Mammary epithelial cell (primary cell): ENCODE measurements at regions not wholly inside any gene's neighbourhood (a gene's known extent, or its start where the extent isn't known, plus 50 kb on each side); places are given as distances from the start of the nearest gene placed in this dataset.

Experiments used
- EZH2 ChIP-seq: IDR thresholded peaks from 2 replicates; pipeline ENCODE4 v1.6.1; 2012; ENCODE audit warnings: low read length, inconsistent platforms, borderline replicate concordance
- TF ChIP-seq, protein P1 (sequence below), 2 donors: IDR thresholded peaks in 1 of 2; conservative IDR thresholded peaks in 1 of 2; 2 replicates each; pipeline ENCODE4 v1.5.1; 2011 to 2012; ENCODE audit warnings: inconsistent platforms in 2 of 2, low read length in 2 of 2, mild to moderate bottlenecking in 2 of 2, control low read depth in 1 of 2, low read depth in 1 of 2; ENCODE audit not compliant: insufficient read depth in 1 of 2; ENCODE audit errors: extremely low read depth in 1 of 2

DNA sequence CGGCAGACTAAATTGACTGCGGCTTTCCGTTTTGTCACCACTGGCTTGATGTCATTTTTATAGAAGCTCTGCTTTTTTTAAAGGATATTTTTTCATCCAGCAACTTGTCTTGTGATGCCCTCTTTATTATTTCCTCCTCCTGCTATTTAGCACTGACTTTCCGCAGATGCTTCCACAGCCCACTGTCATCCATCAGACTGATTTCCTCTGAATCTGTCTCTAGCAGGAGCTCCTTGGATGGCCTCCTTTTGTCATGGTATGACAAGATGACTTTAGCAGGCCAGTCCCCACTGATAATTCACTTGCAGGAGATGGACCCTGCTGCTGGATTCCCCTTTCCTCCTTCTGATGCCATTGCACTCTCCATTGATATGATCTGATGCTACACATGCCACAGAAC, 454.6 kb downstream of the TSN start:
- TF ChIP-seq, protein P1, sequence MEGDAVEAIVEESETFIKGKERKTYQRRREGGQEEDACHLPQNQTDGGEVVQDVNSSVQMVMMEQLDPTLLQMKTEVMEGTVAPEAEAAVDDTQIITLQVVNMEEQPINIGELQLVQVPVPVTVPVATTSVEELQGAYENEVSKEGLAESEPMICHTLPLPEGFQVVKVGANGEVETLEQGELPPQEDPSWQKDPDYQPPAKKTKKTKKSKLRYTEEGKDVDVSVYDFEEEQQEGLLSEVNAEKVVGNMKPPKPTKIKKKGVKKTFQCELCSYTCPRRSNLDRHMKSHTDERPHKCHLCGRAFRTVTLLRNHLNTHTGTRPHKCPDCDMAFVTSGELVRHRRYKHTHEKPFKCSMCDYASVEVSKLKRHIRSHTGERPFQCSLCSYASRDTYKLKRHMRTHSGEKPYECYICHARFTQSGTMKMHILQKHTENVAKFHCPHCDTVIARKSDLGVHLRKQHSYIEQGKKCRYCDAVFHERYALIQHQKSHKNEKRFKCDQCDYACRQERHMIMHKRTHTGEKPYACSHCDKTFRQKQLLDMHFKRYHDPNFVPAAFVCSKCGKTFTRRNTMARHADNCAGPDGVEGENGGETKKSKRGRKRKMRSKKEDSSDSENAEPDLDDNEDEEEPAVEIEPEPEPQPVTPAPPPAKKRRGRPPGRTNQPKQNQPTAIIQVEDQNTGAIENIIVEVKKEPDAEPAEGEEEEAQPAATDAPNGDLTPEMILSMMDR (conservative IDR thresholded peaks at IDR 0.05 in 1 of 2, IDR thresholded peaks at IDR 0.05 in 1 of 2; ENCODE audit: extremely low read depth in 1 of 2, insufficient read depth in 1 of 2, low read depth in 1 of 2, low read length in 2 of 2): no peak
- TF ChIP-seq EZH2: no peak
